SK-N-MC (cell line): ENCODE measurements at regions not wholly inside any gene's neighbourhood (a gene's known extent, or its start where the extent isn't known, plus 50 kb on each side); places are given as distances from the start of the nearest gene placed in this dataset.

Experiments
- EZH2 ChIP-seq: fragments of 200-600 bp; sonication (generic); IDR thresholded peaks from one replicate; pipeline ENCODE4 v1.6.1; 2017; ENCODE audit warnings: antibody characterized with exemption
- FOXP2 ChIP-seq: optimal IDR thresholded peaks from 2 replicates; pipeline ENCODE3; 2011; ENCODE audit warnings: mild to moderate bottlenecking, moderate library complexity; ENCODE audit not compliant: insufficient read depth; ENCODE audit errors: extremely low read length, control extremely low read depth
- POLR2AphosphoS5 ChIP-seq: IDR thresholded peaks from 2 replicates; pipeline ENCODE4 v1.6.1; 2012; ENCODE audit warnings: mild to moderate bottlenecking, low read depth, low read length, borderline replicate concordance

DNA sequence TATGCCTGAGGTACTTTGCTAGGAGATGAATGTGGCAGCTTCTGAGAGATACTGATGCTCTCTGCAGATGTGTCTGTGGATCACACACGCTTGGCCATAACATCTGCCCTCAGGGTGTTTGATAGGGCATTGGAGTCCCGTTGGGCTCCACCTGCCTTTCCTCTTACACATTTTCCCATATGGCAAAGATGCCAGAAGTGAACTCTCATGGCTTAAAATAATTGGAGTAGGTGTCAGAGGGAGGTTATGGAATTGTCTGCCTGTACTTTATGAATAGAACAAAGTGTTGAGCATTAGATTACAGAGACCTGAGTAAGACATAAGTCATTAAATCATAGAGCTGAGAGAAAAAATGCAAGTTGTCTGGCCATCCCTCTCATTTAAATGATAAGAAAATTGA is 75.3 kb upstream of the PNPT1 start:
- TF ChIP-seq EZH2 (no peak), POLR2AphosphoS5 (no peak), FOXP2 (no peak)
